DMS53 treated with DMSO at 0.1 percent for 48 hours (cell line): ENCODE measurements at regions not wholly inside any gene's neighbourhood (a gene's known extent, or its start where the extent isn't known, plus 50 kb on each side); places are given as distances from the start of the nearest gene placed in this dataset.
"Not testable (repeated sequence)": the region's sequence is repeated elsewhere in the genome, so short reads cannot be mapped to it uniquely, and the experiment has no call there.

Experiments
- DNase-seq: peaks from one replicate; lab custom pipeline; 2025; ENCODE audit not compliant: unreplicated experiment; lab: John Stamatoyannopoulos, UW

- DNase-seq = no peak
These were observed 240.4 kb upstream of the AFF2 start for GRCh38 chrX:148259990-148260389.

- DNase-seq = no peak
These were observed 234.6 kb upstream of the AFF2 start for GRCh38 chrX:148265829-148266228.

GRCh38 chrX:148268673-148269072 lies 231.7 kb upstream of the AFF2 start:
- DNase-seq = no peak

- DNase-seq = no peak
These were observed 230.9 kb upstream of the AFF2 start for GRCh38 chrX:148269513-148269912.

GRCh38 chrX:148270499-148270898 lies 229.9 kb upstream of the AFF2 start:
- no peak for DNase-seq

GRCh38 chrX:148271263-148271662 lies 229.2 kb upstream of the AFF2 start:
- no peak for DNase-seq

DNA sequence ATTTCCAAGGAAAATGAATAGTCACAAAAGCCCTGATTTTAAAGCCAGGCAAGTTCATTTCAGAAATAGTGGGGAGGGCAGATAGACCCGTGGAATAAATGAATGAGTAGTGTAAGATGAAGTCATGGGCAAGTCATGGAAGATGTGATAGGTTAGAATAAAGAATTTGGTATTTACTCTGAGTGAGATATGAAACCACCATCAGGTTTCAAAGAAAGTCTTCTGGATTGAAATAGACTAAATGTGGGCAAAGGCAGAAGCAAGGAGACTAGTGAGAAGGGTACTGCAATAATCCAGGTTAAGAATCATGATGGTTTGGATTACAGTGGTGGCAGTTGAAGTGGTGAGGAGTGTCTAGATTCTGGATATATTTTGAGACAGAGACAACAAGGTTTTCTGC lies 218.5 kb upstream of the AFF2 start:
- no peak for DNase-seq

DNA sequence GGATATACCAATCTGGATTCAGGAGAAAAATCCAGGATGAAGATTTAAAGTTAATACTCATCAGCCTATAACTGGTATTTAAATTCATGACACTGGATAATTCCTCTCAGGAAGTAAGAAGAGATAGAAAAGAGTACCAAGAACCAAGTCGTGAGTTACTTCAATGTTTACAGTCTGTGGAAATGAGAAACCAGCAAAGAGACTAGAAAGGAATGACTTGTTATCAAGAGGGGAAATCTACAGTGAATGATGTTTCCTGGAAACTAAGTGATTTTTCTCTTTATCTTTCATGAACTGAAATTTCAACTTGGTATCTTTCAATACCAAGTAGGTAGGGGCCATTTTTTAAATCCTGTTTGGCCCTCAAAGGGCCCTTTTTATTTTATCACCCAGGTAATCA lies 217.9 kb upstream of the AFF2 start:
- no peak for DNase-seq

DNA sequence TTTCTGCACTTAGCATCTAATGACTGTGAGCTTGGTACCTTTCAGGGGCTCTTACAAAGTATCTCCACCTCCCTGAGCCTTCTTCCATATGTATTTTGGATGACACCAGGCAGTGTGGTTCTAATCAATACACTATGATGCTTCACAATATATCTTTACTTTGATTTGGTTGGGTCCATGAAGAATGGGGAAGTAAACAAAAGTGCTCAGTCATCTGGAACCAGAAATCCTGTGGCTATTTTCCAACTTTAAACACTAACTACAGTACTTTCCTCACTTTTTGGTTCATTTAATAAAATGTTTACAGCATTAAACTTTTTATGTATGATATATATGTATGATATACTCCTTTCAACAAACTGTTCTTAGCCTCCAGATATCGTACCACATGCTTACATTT lies 216.4 kb upstream of the AFF2 start:
- DNase-seq = no peak

DNA sequence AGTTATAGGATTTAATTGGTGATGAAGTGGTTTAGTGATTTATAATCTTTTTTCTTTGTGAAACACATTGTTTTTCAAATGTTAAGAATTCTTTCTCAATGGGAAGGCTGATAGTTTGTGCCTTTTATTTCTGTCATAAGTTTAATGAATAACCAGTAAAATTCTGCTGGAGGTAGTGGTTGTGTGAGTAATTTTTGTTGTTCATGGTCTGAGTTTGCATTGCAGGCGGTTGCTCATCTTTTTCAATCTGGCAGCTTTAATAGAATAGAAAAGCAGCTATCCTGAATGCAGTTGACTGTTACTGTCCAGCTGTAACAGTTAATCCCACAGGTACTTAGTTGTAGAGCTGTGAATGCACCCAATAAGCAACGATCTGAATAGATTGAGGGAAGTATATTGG lies 215.6 kb upstream of the AFF2 start:
- no peak for DNase-seq

GRCh38 chrX:148288451-148288850 lies 212.0 kb upstream of the AFF2 start:
- no peak for DNase-seq

DNA sequence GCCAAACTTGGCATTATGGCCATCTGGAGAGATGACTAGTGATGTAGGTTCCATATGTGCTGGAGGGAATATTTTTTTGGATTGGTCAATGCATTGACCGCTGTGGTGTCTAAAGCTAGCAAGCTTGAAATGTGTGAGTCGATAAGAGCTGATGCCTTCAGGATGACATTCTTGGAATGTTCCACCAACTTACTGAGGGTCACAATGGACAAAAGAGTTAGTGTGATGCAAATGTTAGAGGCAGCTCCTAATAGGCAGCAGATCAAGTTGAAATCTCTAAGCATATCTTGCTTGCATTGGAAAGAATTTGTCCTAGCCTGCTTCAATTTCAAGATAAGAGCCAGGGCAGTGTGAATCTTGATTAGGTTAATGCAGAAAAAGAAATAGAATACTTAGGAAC lies 210.4 kb upstream of the AFF2 start:
- DNase-seq = no peak

DNA sequence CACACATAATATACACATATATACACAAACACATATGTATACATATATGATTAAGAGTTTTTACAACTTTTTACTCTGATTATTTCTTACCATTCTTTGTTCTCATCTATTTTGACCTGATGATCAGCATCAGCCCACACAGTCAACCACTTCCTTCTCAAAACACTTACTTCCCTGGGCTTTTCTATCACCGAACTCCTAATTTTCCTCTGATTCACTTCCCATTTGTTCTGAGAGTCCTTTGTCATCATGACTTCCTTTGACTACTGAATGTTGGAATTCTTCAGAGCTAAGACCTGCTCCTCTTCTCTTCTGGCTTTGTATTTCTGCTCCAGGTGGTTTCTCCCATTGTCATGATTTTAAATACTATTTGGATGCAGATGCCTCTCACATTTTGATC lies 209.5 kb upstream of the AFF2 start:
- DNase-seq = no peak

DNA sequence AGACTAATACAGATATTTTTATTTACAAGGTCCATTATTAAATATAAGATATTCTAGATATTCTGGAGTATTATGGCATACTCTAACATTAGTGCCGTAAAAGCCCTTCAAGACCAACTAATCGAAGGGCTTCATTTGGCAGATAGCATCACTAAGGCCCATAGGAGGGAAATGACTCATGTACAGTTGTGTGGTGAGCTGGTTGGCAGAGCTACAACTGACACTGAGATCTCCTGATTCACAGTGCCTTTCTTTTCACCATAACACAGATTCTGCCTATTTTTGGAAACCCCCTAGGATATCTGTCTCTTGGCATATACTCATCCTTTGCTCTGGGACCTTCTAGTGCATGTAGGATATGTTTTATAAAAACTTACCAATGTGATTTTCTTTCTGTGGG lies 201.7 kb upstream of the AFF2 start:
- DNase-seq = no peak

GRCh38 chrX:148305214-148305613 lies 195.2 kb upstream of the AFF2 start:
- not testable (repeated sequence) for DNase-seq

DNA sequence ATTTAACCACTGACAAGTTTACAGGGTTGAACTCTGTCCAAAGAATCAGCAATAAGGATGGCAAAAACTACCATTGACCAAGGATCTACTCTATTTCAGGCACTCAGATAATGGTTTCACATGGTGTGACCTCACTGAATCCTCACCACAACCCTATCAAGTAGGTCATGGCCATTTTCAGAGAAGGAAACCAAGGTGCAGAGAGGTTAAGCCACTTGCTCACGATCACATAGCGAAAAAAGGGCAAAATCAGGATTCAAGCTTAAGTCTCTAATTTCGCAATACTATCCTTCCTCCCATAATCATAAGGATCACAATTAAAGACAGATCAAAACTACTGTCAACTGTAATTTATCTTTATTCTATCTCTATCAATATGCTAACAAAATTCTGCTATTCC lies 191.0 kb upstream of the AFF2 start:
- DNase-seq = no peak

GRCh38 chrX:148310426-148311165 lies 189.8 kb upstream of the AFF2 start:
- no peak for DNase-seq

DNA sequence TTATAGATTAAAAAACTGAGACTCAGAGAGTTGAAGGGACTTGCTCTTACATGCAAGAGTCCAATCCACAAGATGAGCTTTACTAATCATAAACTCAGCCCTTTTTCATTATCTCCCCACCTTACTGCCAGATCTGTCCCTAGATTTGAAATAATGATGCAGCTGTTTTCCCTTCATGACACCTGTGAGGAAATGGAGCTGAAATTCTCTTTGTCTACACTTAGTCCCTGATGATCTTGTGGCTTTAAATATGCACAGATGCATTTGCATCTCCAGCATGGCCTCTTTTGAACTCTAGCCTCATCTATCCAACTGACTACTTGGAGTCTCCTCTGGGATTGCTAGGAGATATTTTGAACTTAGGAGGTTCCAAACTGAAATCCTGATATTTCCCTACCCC lies 188.9 kb upstream of the AFF2 start:
- DNase-seq = no peak

DNA sequence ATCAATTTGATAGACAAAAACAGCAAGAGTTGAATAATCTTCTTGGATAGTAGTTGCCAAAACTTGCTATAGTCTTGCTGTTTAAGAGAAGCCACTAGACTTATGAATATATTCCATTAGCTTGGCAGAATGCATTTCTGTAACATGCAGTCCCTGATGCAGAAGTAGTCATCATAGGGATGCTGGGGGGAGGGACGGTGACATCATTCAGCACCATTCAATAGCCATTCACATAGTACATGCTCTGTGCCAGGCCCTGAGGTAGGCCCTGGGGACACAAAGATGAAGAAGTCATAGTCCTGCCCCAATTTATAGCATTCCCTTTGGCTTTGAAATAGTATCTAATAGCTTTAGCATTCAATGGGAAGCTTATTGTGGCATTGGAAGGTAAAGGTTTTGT lies 185.5 kb upstream of the AFF2 start:
- no peak for DNase-seq

- DNase-seq = no peak
These were observed 184.0 kb upstream of the AFF2 start for GRCh38 chrX:148316446-148316845.

DNA sequence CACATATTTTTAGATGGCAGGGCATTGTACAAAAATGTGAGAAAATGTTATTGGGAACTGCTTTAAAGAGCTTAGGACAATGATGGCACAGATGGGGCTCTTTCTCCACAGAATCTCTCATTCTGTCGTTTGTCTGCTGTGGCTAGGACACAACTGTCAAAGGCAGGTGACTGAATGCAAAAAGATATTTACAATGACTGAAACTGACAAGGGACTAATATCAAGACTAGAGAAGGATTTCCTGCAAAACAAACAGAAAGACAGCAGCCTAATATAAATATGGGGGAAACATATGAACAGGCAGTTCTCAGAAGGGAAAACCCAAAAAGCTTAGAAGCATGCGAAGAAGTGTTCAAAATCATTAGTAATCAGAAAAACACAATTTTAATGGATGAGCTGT lies 177.5 kb upstream of the AFF2 start:
- DNase-seq = no peak

GRCh38 chrX:148333989-148334388 lies 166.4 kb upstream of the AFF2 start:
- DNase-seq = no peak

DNA sequence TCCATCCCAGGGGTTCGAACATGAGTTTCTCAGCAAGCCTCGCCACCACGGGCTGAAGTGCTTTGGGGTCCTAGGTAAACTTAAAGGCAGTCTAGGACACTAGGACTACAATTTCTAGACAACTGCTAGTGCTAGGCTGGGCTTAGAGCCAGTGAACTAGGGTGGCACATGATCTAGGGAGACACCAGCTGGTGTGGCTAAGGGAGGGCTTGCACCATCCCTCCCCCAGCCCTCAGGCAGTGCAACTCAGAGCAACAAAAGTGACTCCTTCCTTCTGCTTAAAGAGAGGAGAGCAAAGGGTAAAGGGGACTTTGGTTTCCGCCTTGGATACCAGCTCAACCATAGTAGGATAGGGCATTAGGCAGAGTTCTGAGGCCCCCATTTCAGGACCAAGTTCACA lies 162.5 kb upstream of the AFF2 start:
- DNase-seq = no peak
